B cell (primary cell): ENCODE measurements at regions not wholly inside any gene's neighbourhood (a gene's known extent, or its start where the extent isn't known, plus 50 kb on each side); places are given as distances from the start of the nearest gene placed in this dataset.

Experiments used
- CTCF ChIP-seq: fragments of 200-600 bp; IDR thresholded peaks from one replicate; pipeline ENCODE4 v1.8.0; 2022; ENCODE audit warnings: antibody characterized with exemption, mild to moderate bottlenecking
- EZH2 ChIP-seq: IDR thresholded peaks from 2 replicates; pipeline ENCODE4 v1.6.1; 2012; ENCODE audit warnings: borderline replicate concordance, low read depth, mild to moderate bottlenecking, moderate library complexity, low read length; ENCODE audit not compliant: insufficient read depth, poor library complexity, severe bottlenecking

- TF ChIP-seq CTCF (no peak), EZH2 (no peak)
Measured at GRCh38 chr17:52740006-52740405, 581.5 kb upstream of the CA10 start.
